ENCODE measurements at regions not wholly inside any gene's neighbourhood (a gene's known extent, or its start where the extent isn't known, plus 50 kb on each side); places are given as distances from the start of the nearest gene placed in this dataset.

DNA sequence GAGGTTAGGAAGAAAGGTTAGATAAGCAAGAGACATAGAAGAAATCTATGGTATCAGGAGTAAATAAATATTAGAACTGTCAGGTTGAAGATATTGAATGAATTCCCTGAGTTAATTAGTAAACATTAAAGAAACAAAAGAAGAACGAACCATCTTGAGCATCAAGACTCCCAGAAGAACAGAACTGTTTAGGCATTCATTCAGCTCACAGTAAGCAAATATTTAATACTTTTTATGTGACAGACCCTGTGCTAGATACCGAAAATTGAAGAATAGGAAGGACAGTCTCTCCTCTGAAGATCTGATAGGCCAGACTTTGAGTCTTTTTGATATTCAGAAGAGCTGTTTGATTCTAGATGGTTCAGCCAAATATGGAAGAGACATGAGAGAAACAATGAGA lies 731.5 kb downstream of the XPNPEP1 start:
- no peaks in the 10 kb centered on the region for H3K27me3 Mint-ChIP-seq

DNA sequence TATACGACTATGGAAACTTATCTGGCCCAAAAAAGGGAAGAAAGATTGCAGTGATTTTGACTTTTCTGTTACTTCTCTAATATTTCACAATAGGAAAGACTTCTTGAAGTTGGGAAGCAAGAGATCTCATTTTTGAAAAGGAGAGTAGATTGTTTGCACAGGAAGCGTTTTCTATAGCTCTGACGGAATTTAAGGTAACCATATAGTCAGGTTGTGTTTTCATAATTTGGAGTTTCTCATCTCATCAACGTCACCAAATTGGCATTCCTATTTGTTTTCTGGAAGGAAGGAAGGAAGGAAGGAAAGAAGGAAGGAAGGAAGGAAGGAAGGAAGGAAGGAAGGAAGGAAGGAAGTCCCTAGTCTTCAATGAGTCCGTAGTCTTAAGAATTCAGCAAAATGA lies 732.0 kb downstream of the XPNPEP1 start:
- ChIA-PET CTCF (interaction anchor here (0.6 kb wide), 1 partner anchor 746 kb away, joined by 3 read pairs; no protein-coding TSS in a partner anchor), POLR2A (no interaction called here)
- no peak for DNase-seq
- Mint-ChIP-seq H3K9me3 (peaks cover 17% of the 10 kb centered on the region), H3K27me3 (no peaks in the 10 kb centered on the region), H3K4me3 (no peak overlapping the region), H3K4me1 (no peaks in the 10 kb centered on the region), H3K27ac (no peak overlapping the region), H3K36me3 (ENCODE audit: low read depth) (no peaks in the 10 kb centered on the region)

More for the DNA sequence above, 731.5 kb downstream of the XPNPEP1 start:
- Mint-ChIP-seq H3K36me3 (ENCODE audit: low read depth) (no peaks in the 10 kb centered on the region), H3K9me3 (peaks cover 16% of the 10 kb centered on the region), H3K27ac (no peak overlapping the region), H3K4me1 (no peaks in the 10 kb centered on the region), H3K4me3 (no peak overlapping the region)
- no peak for DNase-seq
- ChIA-PET POLR2A (no interaction called here), CTCF (no interaction called here)

DNA sequence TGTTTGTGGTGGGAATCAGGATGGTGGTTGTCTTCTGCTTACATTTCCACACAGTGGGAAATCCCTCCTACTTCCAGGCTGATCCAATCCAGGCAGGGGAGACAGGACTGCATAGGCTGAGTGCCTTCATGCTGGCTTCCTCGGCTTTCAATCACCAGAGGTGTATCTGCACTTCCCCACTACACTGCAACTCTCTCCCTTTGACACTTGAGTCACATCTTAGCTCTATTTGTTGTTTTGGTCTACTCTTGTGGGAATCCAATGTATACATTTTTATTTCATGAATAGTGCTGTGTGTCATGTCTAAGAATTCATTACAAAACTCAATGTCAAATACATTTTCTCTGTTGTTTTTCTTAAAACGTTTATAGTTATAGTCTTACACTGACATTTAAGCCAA lies 735.6 kb downstream of the XPNPEP1 start:
- CTCF ChIA-PET = no interaction called here
- Mint-ChIP-seq H3K9me3 (peaks cover 21% of the 10 kb centered on the region), H3K36me3 (ENCODE audit: low read depth) (no peaks in the 10 kb centered on the region), H3K4me3 (no peak overlapping the region), H3K27me3 (no peaks in the 10 kb centered on the region), H3K4me1 (no peaks in the 10 kb centered on the region), H3K27ac (no peak overlapping the region)
- no peak for DNase-seq
- POLR2A ChIA-PET = no interaction called here

DNA sequence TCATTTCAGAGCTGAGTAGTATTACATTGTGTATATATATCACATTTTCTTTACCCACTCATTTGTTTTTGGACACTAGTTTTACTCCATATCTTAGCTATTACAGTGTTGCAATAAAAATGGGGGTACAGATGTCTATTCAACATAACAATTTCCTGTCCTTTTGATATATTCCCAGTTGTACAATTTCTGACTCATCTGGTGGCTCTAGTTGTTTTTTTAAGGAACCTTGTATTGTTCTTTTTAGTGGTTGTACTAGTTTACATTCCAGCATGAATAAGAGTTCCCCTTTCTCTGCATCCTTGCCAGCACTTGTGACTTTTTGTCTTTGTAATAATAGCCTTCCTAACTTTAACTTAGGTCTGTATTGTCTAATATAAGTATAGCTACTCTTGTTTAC lies 739.9 kb downstream of the XPNPEP1 start:
- no peak overlapping the region for H3K27ac Mint-ChIP-seq
- CTCF ChIA-PET = no interaction called here
- no peaks in the 10 kb centered on the region for H3K27me3 Mint-ChIP-seq
- no peaks in the 10 kb centered on the region for H3K4me1 Mint-ChIP-seq
- H3K4me3 Mint-ChIP-seq = no peak overlapping the region
- no peaks in the 10 kb centered on the region for H3K36me3 Mint-ChIP-seq (ENCODE audit: low read depth)
- POLR2A ChIA-PET = no interaction called here
- no peak for DNase-seq
- H3K9me3 Mint-ChIP-seq = peaks cover 13% of the 10 kb centered on the region

DNA sequence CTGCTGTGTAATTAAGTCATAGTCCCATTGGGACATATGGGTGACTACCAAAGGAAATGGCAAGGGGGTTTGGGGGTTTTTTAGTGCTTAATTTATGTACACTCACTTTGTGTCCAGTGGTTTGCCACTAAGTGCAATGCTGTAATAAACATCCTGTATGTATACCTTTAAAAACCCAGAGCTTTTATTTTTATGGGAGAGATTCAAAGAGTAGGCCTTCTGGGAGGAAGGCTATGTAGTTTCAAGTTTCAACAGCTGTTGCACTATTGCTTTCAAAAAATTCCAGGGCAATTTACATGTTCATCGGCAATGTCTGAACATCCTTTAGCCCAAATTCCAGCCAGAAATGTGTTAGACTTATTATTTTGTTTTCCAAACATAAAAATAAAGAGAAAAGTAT lies 744.7 kb downstream of the XPNPEP1 start:
- POLR2A ChIA-PET = no interaction called here
- H3K27me3 Mint-ChIP-seq = no peaks in the 10 kb centered on the region
- no peak for DNase-seq
- H3K4me1 Mint-ChIP-seq = no peaks in the 10 kb centered on the region
- H3K27ac Mint-ChIP-seq = no peak overlapping the region
- H3K9me3 Mint-ChIP-seq = peaks cover 3% of the 10 kb centered on the region
- H3K36me3 Mint-ChIP-seq (ENCODE audit: low read depth) = no peaks in the 10 kb centered on the region
- H3K4me3 Mint-ChIP-seq = no peak overlapping the region
- CTCF ChIA-PET = no interaction called here

DNA sequence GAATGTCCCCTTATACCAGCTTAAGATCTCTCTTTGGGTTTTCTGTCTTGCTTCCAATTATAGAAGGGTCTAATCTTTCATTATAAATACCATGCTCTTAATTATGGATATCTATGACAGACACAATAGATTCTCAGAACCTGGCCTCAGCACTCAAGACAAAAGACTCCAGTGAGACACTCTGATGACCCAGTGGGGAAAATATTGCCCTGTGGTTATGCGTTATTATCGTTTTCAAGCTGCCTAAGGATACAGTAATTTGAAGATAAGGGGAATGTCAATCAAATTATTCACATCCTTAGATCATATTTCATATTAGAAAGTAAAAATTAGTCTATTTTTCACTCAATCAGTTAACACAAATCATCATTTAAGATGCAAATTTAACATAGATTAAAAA lies 748.8 kb downstream of the XPNPEP1 start:
- no peaks in the 10 kb centered on the region for H3K36me3 Mint-ChIP-seq (ENCODE audit: low read depth)
- DNase-seq = no peak
- H3K27me3 Mint-ChIP-seq = no peaks in the 10 kb centered on the region
- H3K9me3 Mint-ChIP-seq = peaks cover 8% of the 10 kb centered on the region
- H3K4me3 Mint-ChIP-seq = no peak overlapping the region
- POLR2A ChIA-PET = no interaction called here
- CTCF ChIA-PET = no interaction called here
- no peaks in the 10 kb centered on the region for H3K4me1 Mint-ChIP-seq
- H3K27ac Mint-ChIP-seq = no peak overlapping the region

DNA sequence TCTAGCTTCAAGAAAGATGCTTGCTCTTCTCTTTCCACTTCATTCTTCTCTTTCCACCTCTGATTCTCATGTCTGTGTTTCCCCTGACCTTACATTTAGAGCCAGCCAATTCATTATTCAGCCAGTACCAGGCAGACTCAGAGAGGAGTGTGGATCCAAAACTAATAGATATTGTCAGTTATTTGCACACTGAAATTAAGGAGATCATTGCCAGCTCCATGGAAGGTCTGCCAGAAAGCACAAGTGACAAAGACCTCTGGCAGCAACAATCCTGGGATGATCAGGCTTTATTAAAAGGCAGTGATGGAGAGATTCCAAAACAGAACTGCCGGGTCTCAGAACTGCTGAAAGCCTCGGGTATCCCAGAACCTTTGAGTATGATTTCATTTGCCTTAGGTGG lies 749.4 kb downstream of the XPNPEP1 start:
- no peak for DNase-seq
- ChIA-PET POLR2A (no interaction called here), CTCF (no interaction called here)
- Mint-ChIP-seq H3K36me3 (ENCODE audit: low read depth) (no peaks in the 10 kb centered on the region), H3K9me3 (peaks cover 8% of the 10 kb centered on the region), H3K27me3 (no peaks in the 10 kb centered on the region), H3K4me1 (no peaks in the 10 kb centered on the region), H3K27ac (no peak overlapping the region), H3K4me3 (no peak overlapping the region)

DNA sequence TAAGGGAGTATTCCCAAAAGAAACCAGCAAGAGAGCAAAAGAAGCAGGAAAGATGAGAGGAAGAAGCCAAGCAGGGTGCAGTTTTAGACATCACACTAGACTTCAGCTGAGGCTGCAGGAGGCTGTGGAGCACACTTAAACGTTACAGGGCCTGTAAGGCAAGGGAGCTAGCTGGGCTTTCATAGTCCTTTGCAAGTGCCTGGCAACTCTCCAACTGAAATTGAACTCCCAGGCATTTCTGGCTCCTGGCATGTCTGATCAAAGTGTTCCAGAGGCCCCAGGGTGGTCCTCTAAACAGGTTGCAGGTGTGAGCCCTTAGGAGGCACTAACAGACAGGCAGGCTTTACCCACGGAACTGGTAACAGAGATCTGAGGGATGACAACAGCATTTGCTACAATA lies 750.2 kb downstream of the XPNPEP1 start:
- no peaks in the 10 kb centered on the region for H3K27me3 Mint-ChIP-seq
- POLR2A ChIA-PET = no interaction called here

DNA sequence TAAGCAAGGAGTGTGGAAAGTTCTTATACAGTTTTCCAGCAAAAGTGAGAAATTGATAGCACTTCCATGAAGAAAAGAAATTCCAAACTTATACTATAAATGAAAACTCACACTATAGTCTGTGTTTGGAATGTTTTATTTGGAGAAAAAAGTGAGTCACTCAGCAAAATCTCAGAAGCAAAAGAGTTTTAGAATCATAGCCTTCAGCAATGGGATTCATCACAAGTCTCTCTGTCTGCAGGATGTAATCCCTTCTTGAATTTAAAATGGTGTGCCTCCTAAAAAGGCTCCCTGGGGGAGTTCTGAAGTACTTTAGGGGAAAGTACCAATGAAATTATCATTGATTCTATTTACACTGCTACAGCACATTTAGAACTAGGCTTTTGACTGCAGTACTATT lies 756.4 kb downstream of the XPNPEP1 start:
- no peak for DNase-seq
- H3K9me3 Mint-ChIP-seq = peaks cover 13% of the 10 kb centered on the region
- H3K36me3 Mint-ChIP-seq (ENCODE audit: low read depth) = no peaks in the 10 kb centered on the region
- H3K4me3 Mint-ChIP-seq = no peak overlapping the region
- H3K4me1 Mint-ChIP-seq = no peaks in the 10 kb centered on the region
- ChIA-PET CTCF (no interaction called here), POLR2A (no interaction called here)
- no peak overlapping the region for H3K27ac Mint-ChIP-seq
- H3K27me3 Mint-ChIP-seq = no peaks in the 10 kb centered on the region

More for the DNA sequence above, 750.2 kb downstream of the XPNPEP1 start:
- no peaks in the 10 kb centered on the region for H3K4me1 Mint-ChIP-seq
- H3K4me3 Mint-ChIP-seq = no peak overlapping the region
- no peak for DNase-seq
- no peaks in the 10 kb centered on the region for H3K36me3 Mint-ChIP-seq (ENCODE audit: low read depth)
- H3K27ac Mint-ChIP-seq = no peak overlapping the region
- peaks cover 8% of the 10 kb centered on the region for H3K9me3 Mint-ChIP-seq
- CTCF ChIA-PET = no interaction called here

DNA sequence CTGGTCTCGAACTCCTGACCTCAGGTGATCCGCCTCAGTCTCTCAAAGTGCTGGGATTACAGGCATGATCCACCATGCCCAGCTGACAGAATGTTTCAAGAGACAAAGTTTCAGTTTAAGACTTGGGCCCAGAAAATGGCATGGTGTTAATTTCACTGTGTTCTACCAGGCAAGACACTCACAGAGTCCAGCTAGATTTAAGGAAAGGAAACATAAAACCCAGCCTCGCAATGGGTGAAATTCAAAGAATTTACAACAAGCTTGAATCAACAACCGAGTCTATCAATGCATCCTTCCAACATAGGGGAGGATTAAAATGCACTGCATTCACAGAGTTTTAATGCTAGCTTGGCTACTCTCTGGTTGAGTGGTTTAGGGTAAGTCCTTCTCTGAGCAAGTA lies 764.0 kb downstream of the XPNPEP1 start:
- CTCF ChIA-PET = no interaction called here
- Mint-ChIP-seq H3K4me1 (no peaks in the 10 kb centered on the region), H3K27me3 (no peaks in the 10 kb centered on the region), H3K4me3 (no peak overlapping the region), H3K27ac (no peak overlapping the region), H3K36me3 (ENCODE audit: low read depth) (no peaks in the 10 kb centered on the region), H3K9me3 (peaks cover 11% of the 10 kb centered on the region)
- POLR2A ChIA-PET = no interaction called here
- no peak for DNase-seq

DNA sequence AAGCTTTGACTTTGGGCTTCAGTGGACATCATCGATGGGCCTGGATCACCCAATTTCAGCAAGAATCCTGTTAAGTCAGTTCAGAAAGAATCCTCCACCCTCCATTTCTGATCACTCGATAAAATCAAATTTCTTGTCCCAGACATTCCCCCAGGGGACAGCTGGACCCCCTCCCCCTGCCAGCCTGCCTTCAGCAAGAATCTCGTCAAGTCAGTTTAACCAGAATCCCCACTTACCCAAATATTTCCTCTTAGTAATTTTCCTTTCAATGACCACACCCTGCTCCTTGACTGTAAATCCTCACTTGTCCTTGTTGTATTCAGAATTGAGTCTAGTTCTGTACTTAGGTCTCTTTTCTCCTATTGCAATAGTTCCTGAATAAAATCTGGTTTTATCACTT lies 766.9 kb downstream of the XPNPEP1 start:
- Mint-ChIP-seq H3K36me3 (ENCODE audit: low read depth) (no peaks in the 10 kb centered on the region), H3K27me3 (no peaks in the 10 kb centered on the region), H3K9me3 (peaks cover 6% of the 10 kb centered on the region), H3K4me1 (no peaks in the 10 kb centered on the region), H3K4me3 (no peak overlapping the region), H3K27ac (no peak overlapping the region)
- DNase-seq = no peak
- POLR2A ChIA-PET = no interaction called here
- CTCF ChIA-PET = no interaction called here

DNA sequence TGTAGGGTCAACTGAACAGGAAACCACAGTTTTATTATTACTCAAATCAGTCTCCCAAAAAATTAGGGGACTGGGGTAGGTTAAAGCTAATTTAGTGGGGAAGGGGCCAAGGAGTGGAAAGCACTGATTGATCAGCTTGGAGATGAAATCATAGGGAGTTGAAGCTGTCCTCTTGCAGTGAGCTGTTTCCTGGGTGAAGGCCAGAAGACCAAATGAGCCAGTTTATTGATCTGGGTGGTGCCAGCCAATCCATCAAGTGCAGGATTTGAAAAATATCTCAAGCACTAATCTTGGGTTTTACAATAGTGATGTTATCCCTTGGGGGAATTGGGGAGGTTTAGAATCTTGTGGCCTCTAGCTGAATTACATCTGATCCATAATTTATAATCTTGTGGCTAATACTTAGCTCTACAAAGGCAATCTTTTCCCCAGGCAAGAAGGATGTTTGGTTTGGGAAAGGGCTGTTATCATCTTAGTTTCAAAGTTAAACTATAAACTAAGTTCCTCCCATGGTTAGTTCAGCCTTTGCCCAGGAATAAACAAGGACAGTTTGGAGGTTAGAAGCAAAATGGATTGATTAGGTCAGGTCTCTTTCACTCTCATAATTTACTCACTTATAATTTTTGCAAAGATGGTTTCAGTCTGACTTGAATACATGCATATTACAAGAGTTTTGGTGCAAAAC lies 773.5 kb downstream of the XPNPEP1 start:
- Mint-ChIP-seq H3K4me1 (no peaks in the 10 kb centered on the region), H3K27me3 (no peaks in the 10 kb centered on the region), H3K4me3 (no peak overlapping the region), H3K9me3 (no peaks in the 10 kb centered on the region), H3K27ac (no peak overlapping the region), H3K36me3 (ENCODE audit: low read depth) (no peaks in the 10 kb centered on the region)
- DNase-seq = no peak
- ChIA-PET POLR2A (no interaction called here), CTCF (no interaction called here)

DNA sequence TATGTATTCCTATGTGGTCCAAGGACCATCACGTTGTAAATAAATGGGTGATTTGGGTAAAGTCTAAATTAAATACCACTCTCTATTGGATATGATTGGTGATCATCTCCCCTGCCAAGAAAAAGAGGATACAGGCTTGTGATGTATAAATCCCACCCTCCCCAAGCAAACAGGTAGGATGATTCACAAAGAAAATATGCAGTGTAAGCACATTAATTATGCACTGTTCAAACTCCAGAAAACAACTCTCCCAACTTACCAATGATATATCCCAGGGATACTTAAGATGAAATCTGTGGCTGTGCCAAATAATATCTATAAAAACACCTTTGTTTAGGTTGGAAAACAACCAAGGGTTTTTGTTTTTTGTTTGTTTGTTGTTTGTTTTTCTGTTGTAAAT lies 795.9 kb downstream of the XPNPEP1 start:
- H3K27me3 Mint-ChIP-seq = no peaks in the 10 kb centered on the region
- H3K9me3 Mint-ChIP-seq = peaks cover 10% of the 10 kb centered on the region
- H3K27ac Mint-ChIP-seq = no peak overlapping the region
- POLR2A ChIA-PET = no interaction called here
- CTCF ChIA-PET = no interaction called here
- H3K4me3 Mint-ChIP-seq = no peak overlapping the region
- no peaks in the 10 kb centered on the region for H3K36me3 Mint-ChIP-seq (ENCODE audit: low read depth)
- DNase-seq = no peak
- no peaks in the 10 kb centered on the region for H3K4me1 Mint-ChIP-seq

DNA sequence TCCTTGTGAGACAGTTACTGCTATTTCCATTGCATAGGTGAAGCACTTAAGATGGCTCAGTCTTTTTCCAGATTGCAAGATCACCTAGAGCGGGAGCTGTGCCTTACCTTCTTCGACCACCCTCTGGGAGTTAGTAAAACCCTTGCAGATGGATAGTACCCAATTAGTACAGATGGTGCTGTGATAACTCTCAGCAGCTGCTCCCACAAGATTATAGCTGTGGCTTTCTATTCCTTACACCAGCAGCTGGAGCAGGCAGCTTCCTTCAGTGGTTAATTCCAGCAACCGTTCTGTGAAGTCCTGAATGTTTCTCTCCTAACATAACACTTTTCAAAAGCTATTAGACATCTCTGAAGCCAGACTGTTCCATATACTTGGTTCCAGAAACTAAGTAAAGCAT lies 796.8 kb downstream of the XPNPEP1 start:
- Mint-ChIP-seq H3K27me3 (no peaks in the 10 kb centered on the region), H3K9me3 (peaks cover 4% of the 10 kb centered on the region), H3K4me1 (no peaks in the 10 kb centered on the region), H3K27ac (no peak overlapping the region), H3K36me3 (ENCODE audit: low read depth) (no peaks in the 10 kb centered on the region), H3K4me3 (no peak overlapping the region)
- POLR2A ChIA-PET = no interaction called here
- no peak for DNase-seq
- CTCF ChIA-PET = no interaction called here

DNA sequence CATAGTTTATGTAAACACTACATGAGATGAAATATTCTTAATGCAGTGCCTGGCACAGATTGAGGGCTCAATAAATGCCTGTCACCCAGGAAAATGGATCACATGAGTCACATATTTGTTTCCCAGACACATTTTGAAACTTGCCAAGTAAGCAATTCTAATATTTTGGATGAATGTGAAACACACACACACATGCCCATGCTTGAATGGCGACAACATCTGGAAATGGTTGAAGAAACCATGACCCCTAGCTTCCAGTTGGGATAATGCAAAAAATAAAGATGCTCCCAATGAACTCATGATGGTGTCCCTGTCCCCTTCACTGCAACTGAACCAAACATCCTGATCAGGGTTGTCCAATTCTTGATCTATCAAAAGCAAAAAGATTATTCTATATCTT lies 797.3 kb downstream of the XPNPEP1 start:
- no peaks in the 10 kb centered on the region for H3K36me3 Mint-ChIP-seq (ENCODE audit: low read depth)
- POLR2A ChIA-PET = no interaction called here

More for the DNA sequence above, 797.3 kb downstream of the XPNPEP1 start:
- Mint-ChIP-seq H3K27me3 (no peaks in the 10 kb centered on the region), H3K4me1 (no peaks in the 10 kb centered on the region), H3K4me3 (no peak overlapping the region), H3K27ac (no peak overlapping the region), H3K9me3 (peaks cover 4% of the 10 kb centered on the region)
- CTCF ChIA-PET = no interaction called here
- DNase-seq = no peak
